Right lobe of liver (tissue), 4 donors: ENCODE measurements at regions not wholly inside any gene's neighbourhood (a gene's known extent, or its start where the extent isn't known, plus 50 kb on each side); places are given as distances from the start of the nearest gene placed in this dataset.

ENCODE experiments used
- CTCF ChIP-seq, 4 donors: fragments of 200-600 bp in 3 of 4; fragments of 450-650 bp in 1 of 4; IDR thresholded peaks; one replicate each; pipeline versions ENCODE4 v1.5.1 to v1.8.0; 2016 to 2022; ENCODE audit warnings: antibody characterized with exemption in 4 of 4, mild to moderate bottlenecking in 2 of 4
- POLR2A ChIP-seq: fragments of 450-650 bp; IDR thresholded peaks from one replicate; pipeline ENCODE4 v1.6.1; 2017; ENCODE audit warnings: antibody characterized with exemption, mild to moderate bottlenecking
- donor health status: DM: no; HTN: no; CAD: no.
- donor health status: DM: no; HTN: no; CAD: no.
- donor health status: DM: no; HTN: yes; CAD: no.

- TF ChIP-seq CTCF (IDR thresholded peaks at IDR 0.05): no peak
- TF ChIP-seq POLR2A: no peak
These were observed 79.0 kb upstream of the GMDS start for GRCh38 chr6:2324166-2324953.
